ENCODE measurements at regions not wholly inside any gene's neighbourhood (a gene's known extent, or its start where the extent isn't known, plus 50 kb on each side); places are given as distances from the start of the nearest gene placed in this dataset.
"Not testable (repeated sequence)": the region's sequence is repeated elsewhere in the genome, so short reads cannot be mapped to it uniquely, and the experiment has no call there.

GRCh38 chr10:35876248-35876647 lies 234.2 kb upstream of the FZD8 start:
- no peak overlapping the region for H3K4me3 ChIP-seq (ENCODE audit: low read depth, low read length)
- TF ChIP-seq, protein P1, sequence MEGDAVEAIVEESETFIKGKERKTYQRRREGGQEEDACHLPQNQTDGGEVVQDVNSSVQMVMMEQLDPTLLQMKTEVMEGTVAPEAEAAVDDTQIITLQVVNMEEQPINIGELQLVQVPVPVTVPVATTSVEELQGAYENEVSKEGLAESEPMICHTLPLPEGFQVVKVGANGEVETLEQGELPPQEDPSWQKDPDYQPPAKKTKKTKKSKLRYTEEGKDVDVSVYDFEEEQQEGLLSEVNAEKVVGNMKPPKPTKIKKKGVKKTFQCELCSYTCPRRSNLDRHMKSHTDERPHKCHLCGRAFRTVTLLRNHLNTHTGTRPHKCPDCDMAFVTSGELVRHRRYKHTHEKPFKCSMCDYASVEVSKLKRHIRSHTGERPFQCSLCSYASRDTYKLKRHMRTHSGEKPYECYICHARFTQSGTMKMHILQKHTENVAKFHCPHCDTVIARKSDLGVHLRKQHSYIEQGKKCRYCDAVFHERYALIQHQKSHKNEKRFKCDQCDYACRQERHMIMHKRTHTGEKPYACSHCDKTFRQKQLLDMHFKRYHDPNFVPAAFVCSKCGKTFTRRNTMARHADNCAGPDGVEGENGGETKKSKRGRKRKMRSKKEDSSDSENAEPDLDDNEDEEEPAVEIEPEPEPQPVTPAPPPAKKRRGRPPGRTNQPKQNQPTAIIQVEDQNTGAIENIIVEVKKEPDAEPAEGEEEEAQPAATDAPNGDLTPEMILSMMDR (IDR thresholded peaks at IDR 0.05; ENCODE audit: borderline replicate concordance, insufficient read depth, low read depth, low read length), result no peak

- TF ChIP-seq, protein P1 (IDR thresholded peaks at IDR 0.05; ENCODE audit: borderline replicate concordance, insufficient read depth, low read depth, low read length), result no peak
- no peak overlapping the region for H3K4me3 ChIP-seq (ENCODE audit: low read depth, low read length)
Measured at GRCh38 chr10:35875016-35875676, 233.1 kb upstream of the FZD8 start.

- no peak overlapping the region for H3K4me3 ChIP-seq (ENCODE audit: low read depth, low read length)
- TF ChIP-seq, protein P1 (IDR thresholded peaks at IDR 0.05; ENCODE audit: borderline replicate concordance, insufficient read depth, low read depth, low read length), result no peak
Measured at GRCh38 chr10:35874311-35875015, 232.4 kb upstream of the FZD8 start.

- no peak overlapping the region for H3K4me3 ChIP-seq (ENCODE audit: low read depth, low read length)
- TF ChIP-seq, protein P1 (IDR thresholded peaks at IDR 0.05; ENCODE audit: borderline replicate concordance, insufficient read depth, low read depth, low read length), result no peak
Measured at GRCh38 chr10:35872671-35873070, 230.6 kb upstream of the FZD8 start.

DNA sequence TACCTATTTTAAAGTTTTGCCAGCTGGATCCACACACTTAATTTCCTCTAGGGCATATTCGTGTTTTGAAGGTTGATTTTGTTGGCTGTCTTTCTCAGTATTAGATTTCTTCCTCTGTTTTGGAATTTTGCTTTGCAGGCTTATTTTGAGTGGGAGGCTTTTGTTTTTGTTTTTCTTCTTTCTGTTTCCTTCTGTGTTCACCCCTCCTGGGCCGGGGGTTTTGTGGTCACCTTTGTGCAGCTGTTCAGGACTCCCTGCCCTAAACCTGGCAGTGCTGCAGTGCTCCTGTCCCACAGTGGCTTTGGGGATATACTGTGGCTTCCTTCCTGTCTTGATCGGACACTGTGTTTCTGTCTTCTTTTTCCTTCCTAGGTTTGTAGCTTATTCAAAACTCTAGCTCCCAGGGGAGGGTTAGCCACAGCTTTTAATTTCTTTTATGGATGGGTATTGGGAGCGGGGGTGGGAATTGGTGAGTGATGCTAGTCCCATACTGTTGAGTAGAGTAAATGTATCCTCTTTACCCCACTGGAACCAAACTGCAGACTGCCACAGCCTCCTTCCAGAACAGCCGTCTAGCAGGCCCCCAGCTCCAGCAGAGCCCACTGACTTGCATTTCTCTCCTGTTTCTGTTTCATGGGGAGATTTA lies 228.7 kb upstream of the FZD8 start:
- TF ChIP-seq, protein P1 (IDR thresholded peaks at IDR 0.05; ENCODE audit: borderline replicate concordance, insufficient read depth, low read depth, low read length), result no peak
- no peak overlapping the region for H3K4me3 ChIP-seq (ENCODE audit: low read depth, low read length)

DNA sequence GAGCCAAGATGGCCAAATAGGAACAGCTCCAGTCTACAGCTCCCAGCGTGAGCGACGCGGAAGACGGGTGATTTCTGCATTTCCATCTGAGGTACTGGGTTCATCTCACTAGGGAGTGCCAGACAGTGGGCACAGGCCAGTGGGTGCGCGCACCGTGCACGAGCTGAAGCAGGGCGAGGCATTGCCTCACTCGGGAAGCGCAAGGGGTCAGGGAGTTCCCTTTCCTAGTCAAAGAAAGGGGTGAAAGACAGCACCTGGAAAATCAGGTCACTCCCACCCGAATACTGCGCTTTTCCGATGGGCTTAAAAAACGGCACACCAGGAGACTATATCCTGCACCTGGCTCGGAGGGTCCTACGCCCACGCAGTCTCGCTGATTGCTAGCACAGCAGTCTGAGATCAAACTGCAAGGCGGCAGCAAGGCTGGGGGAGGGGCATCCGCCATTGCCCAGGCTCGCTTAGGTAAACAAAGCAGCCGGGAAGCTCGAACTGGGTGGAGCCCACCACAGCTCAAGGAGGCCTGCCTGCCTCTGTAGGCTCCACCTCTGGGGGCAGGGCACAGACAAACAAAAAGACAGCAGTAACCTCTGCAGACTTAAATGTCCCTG lies 216.7 kb upstream of the FZD8 start:
- H3K4me3 ChIP-seq (ENCODE audit: low read depth, low read length), result not testable (repeated sequence)

- TF ChIP-seq, protein P1 (IDR thresholded peaks at IDR 0.05; ENCODE audit: borderline replicate concordance, insufficient read depth, low read depth, low read length), result no peak
- H3K4me3 ChIP-seq (ENCODE audit: low read depth, low read length), result no peak overlapping the region
Measured at GRCh38 chr10:35857860-35858259, 215.8 kb upstream of the FZD8 start.

Data from GM12875 (cell line).